Retinal pigment epithelial cell (primary cell): ENCODE measurements at regions not wholly inside any gene's neighbourhood (a gene's known extent, or its start where the extent isn't known, plus 50 kb on each side); places are given as distances from the start of the nearest gene placed in this dataset.

Experiments used
- DNase-seq: peaks from one replicate; pipeline ENCODE4 v3.0.0-alpha.2; 2010; ENCODE audit warnings: low read depth
- H3K4me3 ChIP-seq: 2 replicates; pipeline ENCODE4 v1.5.1; 2011; ENCODE audit warnings: mild to moderate bottlenecking, low read length, control low read depth, moderate library complexity
- CTCF ChIP-seq: conservative IDR thresholded peaks from 2 replicates; pipeline ENCODE4 v1.5.1; 2011; ENCODE audit warnings: low read depth, low read length, control low read depth, inconsistent platforms

GRCh38 chr2:207269038-207269437, 103.3 kb upstream of the KLF7 start:
- no peak for DNase-seq
- H3K4me3 ChIP-seq = no peak overlapping the region
- no peak for TF ChIP-seq CTCF

- no peak for TF ChIP-seq CTCF
- no peak for DNase-seq
- H3K4me3 ChIP-seq = no peak overlapping the region
Measured at GRCh38 chr2:207274530-207275189, 108.9 kb upstream of the KLF7 start.

- DNase-seq = no peak
- H3K4me3 ChIP-seq = no peak overlapping the region
- no peak for TF ChIP-seq CTCF
Measured at GRCh38 chr2:207275779-207276178, 110.0 kb upstream of the KLF7 start.

- no peak for DNase-seq
- H3K4me3 ChIP-seq = no peak overlapping the region
- TF ChIP-seq CTCF = no peak
Measured at GRCh38 chr2:207276248-207276647, 110.5 kb upstream of the KLF7 start.

- H3K4me3 ChIP-seq = no peak overlapping the region
- no peak for TF ChIP-seq CTCF
- DNase-seq = no peak
Measured at GRCh38 chr2:207276858-207277257, 111.1 kb upstream of the KLF7 start.

GRCh38 chr2:207279520-207279919, 113.8 kb upstream of the KLF7 start:
- TF ChIP-seq CTCF = no peak
- no peak overlapping the region for H3K4me3 ChIP-seq
- no peak for DNase-seq

GRCh38 chr2:207281436-207281835, 115.7 kb upstream of the KLF7 start:
- no peak for TF ChIP-seq CTCF
- DNase-seq = no peak
- no peak overlapping the region for H3K4me3 ChIP-seq
